Naive B cell (primary cell): ENCODE measurements at regions not wholly inside any gene's neighbourhood (a gene's known extent, or its start where the extent isn't known, plus 50 kb on each side); places are given as distances from the start of the nearest gene placed in this dataset.

Source experiments
- ATAC-seq, 2 donors: fragments of 150-1000 bp; cut with Tn5 transposase; 2 replicates each; pipeline ENCODE4 v1.10.0; 2021; ENCODE audit warnings: low read depth in 2 of 2, mild to moderate bottlenecking in 2 of 2, moderate library complexity in 2 of 2
- DNase-seq: peaks from one replicate; pipeline ENCODE4 v3.0.0; 2022
- H3K27ac Mint-ChIP-seq, 6 donors: one replicate each; pipeline ENCODE4 v1.8.0; 2020 to 2022; ENCODE audit warnings: mild to moderate bottlenecking in 6 of 6, mixed read lengths in 6 of 6, moderate library complexity in 5 of 6, inconsistent platforms in 2 of 6
- H3K27me3 Mint-ChIP-seq, 3 donors: one replicate each; pipeline ENCODE4 v1.8.0; 2021 to 2022; ENCODE audit warnings: mixed read lengths in 3 of 3, mild to moderate bottlenecking in 1 of 3
- H3K36me3 Mint-ChIP-seq, 2 donors: one replicate each; pipeline ENCODE4 v1.8.0; 2020 to 2022; ENCODE audit warnings: mixed read lengths in 2 of 2, inconsistent platforms in 1 of 2, mild to moderate bottlenecking in 1 of 2
- H3K4me1 Mint-ChIP-seq, 3 donors: one replicate each; pipeline ENCODE4 v1.8.0; 2020 to 2022; ENCODE audit warnings: mixed read lengths in 3 of 3, inconsistent platforms in 1 of 3, mild to moderate bottlenecking in 1 of 3, moderate library complexity in 1 of 3
- H3K4me3 Mint-ChIP-seq, 8 donors: one replicate each; pipeline ENCODE4 v1.8.0; 2020 to 2022; ENCODE audit warnings: mild to moderate bottlenecking in 8 of 8, mixed read lengths in 8 of 8, moderate library complexity in 8 of 8, inconsistent platforms in 2 of 8
- H3K9me3 Mint-ChIP-seq, 7 donors: one replicate each; pipeline ENCODE4 v1.8.0; 2020 to 2022; ENCODE audit warnings: mixed read lengths in 7 of 7, mild to moderate bottlenecking in 5 of 7, inconsistent platforms in 2 of 7, moderate library complexity in 1 of 7

DNA sequence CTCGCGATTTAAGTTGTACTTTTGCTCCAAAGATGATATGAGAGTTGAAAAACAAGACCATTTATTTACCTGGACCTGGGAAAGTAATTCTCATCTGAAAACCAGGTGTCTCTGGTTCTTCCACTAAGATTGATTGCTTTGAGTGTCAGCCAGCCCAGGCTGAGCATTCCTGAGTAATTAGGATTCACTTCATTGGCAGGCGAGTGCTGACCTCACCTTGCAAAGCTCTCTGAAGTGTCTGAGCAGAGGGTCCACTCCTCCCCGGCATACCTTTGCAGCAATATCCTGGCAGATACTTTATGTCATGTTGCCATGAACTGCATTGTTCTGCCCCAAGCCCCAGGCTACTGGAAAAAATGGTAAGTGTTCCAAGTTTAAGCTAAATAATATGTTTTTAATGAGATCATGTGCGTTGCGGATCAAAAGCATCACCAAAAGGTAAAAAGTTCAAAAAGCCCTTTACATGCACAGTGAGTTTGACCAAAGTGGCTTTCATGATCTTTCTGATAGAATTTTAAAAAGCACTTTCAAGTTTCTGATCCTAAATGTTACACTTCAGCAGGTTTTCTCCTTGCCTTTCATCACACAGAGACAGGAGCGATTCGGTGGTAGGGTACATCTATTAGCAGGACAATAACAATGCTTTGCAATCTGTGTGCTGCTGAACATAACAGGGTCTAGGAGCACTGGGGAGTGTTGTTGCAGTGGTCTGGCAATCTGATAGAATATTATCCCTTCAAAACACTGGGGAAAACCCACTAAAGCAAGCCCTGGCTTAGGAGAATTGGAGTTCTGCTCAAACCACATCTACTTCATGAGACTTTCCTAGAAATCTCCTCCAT lies 127.8 kb upstream of the EEF1E1 start:
- no peak overlapping the region for H3K27ac Mint-ChIP-seq
- DNase-seq (no peak), ATAC-seq (no peak)
- H3K36me3 Mint-ChIP-seq: no peaks in the 10 kb centered on the region
- peaks cover 3 to 25% (median 18%) of the 10 kb centered on the region in 3 donors for H3K27me3 Mint-ChIP-seq
- H3K4me3 Mint-ChIP-seq: no peak overlapping the region
- H3K4me1 Mint-ChIP-seq: no peaks in the 10 kb centered on the region
- H3K9me3 Mint-ChIP-seq: no peaks in the 10 kb centered on the region

DNA sequence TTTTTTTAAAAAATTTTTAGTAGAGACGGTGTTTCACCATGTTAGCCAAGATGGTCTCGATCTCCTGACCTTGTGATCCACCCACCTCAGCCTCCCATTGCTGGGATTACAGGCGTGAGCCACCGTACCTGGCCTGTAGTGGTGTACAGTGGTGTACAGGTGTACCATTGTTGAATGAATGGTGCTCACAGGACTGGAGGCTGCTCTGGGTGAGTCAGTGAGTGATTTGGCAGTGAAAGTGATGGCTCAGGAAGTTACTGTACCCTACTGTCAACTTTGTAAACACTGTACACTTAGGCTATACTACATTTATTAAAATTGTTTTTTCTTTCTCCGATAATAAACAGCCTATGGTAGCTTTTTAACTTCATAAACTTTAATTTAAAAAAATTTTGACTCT lies 122.8 kb upstream of the EEF1E1 start:
- H3K36me3 Mint-ChIP-seq: no peaks in the 10 kb centered on the region
- DNase-seq: no peak
- no peak for ATAC-seq
- H3K27me3 Mint-ChIP-seq: peaks cover 5 to 19% (median 12%) of the 10 kb centered on the region in 3 donors
- H3K4me1 Mint-ChIP-seq: no peaks in the 10 kb centered on the region
- H3K4me3 Mint-ChIP-seq: no peak overlapping the region
- no peak overlapping the region for H3K27ac Mint-ChIP-seq
- H3K9me3 Mint-ChIP-seq: peaks cover 0 to 4% (median 0%) of the 10 kb centered on the region in 7 donors

DNA sequence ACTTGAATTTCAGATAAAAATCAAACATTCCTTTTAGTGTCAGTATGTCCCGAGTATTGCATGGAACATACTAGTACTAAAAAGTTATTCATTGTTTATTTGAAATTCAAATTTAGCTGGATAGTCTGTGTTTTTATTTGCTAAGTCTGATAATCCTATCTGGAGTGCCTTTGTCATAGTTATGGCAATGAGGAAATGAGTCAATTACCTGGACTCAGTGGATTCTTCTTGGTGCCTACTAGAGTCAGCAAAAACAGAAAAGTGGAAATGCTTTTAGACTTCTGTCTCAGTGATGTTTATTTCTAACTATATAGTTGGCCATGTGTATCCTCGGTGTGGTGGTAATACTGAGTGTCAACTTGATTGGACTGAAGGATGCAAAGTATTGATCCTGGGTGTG lies 121.3 kb upstream of the EEF1E1 start:
- Mint-ChIP-seq H3K4me3 (no peak overlapping the region), H3K36me3 (no peaks in the 10 kb centered on the region), H3K27ac (no peak overlapping the region), H3K27me3 (peaks cover 5 to 10% (median 6%) of the 10 kb centered on the region in 3 donors), H3K4me1 (no peaks in the 10 kb centered on the region), H3K9me3 (peaks cover 0 to 4% (median 0%) of the 10 kb centered on the region in 7 donors)
- no peak for ATAC-seq
- no peak for DNase-seq

- peak in 1 of 2 donors; percentile 46 for ATAC-seq
- Mint-ChIP-seq H3K4me1 (no peaks in the 10 kb centered on the region), H3K27ac (no peak overlapping the region), H3K9me3 (peaks cover 0 to 4% (median 0%) of the 10 kb centered on the region in 7 donors), H3K27me3 (peaks cover 14 to 19% (median 19%) of the 10 kb centered on the region in 3 donors), H3K36me3 (no peaks in the 10 kb centered on the region), H3K4me3 (no peak overlapping the region)
- peak; percentile 5 for DNase-seq
These were observed 117.1 kb upstream of the EEF1E1 start for GRCh38 chr6:8219352-8219943.

- ATAC-seq (no peak), DNase-seq (no peak)
- no peaks in the 10 kb centered on the region for H3K36me3 Mint-ChIP-seq
These were observed 116.5 kb upstream of the EEF1E1 start for GRCh38 chr6:8218861-8219260.

DNA sequence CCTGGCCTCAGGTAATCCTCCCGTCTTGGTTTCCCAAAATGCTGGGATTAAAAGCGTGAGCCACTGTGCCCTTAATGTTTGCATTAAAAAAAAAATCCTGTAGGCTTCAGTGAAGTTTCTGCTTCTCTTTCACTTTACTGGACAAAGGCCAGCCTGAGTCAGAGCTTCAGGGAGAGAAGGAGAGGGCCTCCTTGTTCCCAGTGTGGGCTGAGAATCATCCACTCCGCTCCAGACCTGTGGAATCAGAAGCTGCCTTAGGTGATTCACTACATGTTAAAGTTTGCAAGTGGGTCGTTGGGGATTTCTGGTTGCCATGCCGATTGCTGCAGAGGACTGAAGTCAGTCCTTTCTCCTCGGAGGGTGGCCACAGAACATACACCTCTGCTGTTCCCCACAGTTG lies 113.3 kb upstream of the EEF1E1 start:
- ATAC-seq (no peak), DNase-seq (no peak)
- no peak overlapping the region for H3K4me3 Mint-ChIP-seq
- peaks cover 15 to 27% (median 23%) of the 10 kb centered on the region in 3 donors for H3K27me3 Mint-ChIP-seq
- H3K9me3 Mint-ChIP-seq: no peaks in the 10 kb centered on the region
- H3K27ac Mint-ChIP-seq: no peak overlapping the region
- no peaks in the 10 kb centered on the region for H3K36me3 Mint-ChIP-seq
- no peaks in the 10 kb centered on the region for H3K4me1 Mint-ChIP-seq

More at GRCh38 chr6:8218861-8219260, 116.5 kb upstream of the EEF1E1 start:
- no peak overlapping the region for H3K4me3 Mint-ChIP-seq
- peaks cover 14 to 19% (median 19%) of the 10 kb centered on the region in 3 donors for H3K27me3 Mint-ChIP-seq
- H3K27ac Mint-ChIP-seq: no peak overlapping the region
- H3K9me3 Mint-ChIP-seq: peaks cover 0 to 4% (median 0%) of the 10 kb centered on the region in 7 donors
- H3K4me1 Mint-ChIP-seq: no peaks in the 10 kb centered on the region

GRCh38 chr6:8213995-8214394 lies 111.6 kb upstream of the EEF1E1 start:
- no peaks in the 10 kb centered on the region for H3K9me3 Mint-ChIP-seq
- no peak overlapping the region for H3K4me3 Mint-ChIP-seq
- ATAC-seq (no peak), DNase-seq (no peak)
- H3K27me3 Mint-ChIP-seq: peaks cover 14 to 34% (median 26%) of the 10 kb centered on the region in 3 donors
- no peaks in the 10 kb centered on the region for H3K36me3 Mint-ChIP-seq
- no peak overlapping the region for H3K27ac Mint-ChIP-seq
- H3K4me1 Mint-ChIP-seq: no peaks in the 10 kb centered on the region

GRCh38 chr6:8212720-8213434 lies 110.5 kb upstream of the EEF1E1 start:
- Mint-ChIP-seq H3K36me3 (no peaks in the 10 kb centered on the region), H3K4me1 (no peaks in the 10 kb centered on the region)
- no peak for DNase-seq

GRCh38 chr6:8207869-8208191 lies 105.5 kb upstream of the EEF1E1 start:
- Mint-ChIP-seq H3K4me1 (no peaks in the 10 kb centered on the region), H3K36me3 (no peaks in the 10 kb centered on the region), H3K27me3 (peaks cover 14 to 47% (median 32%) of the 10 kb centered on the region in 3 donors), H3K27ac (no peak overlapping the region), H3K4me3 (no peak overlapping the region), H3K9me3 (no peaks in the 10 kb centered on the region)
- DNase-seq: no peak
- no peak for ATAC-seq

More at GRCh38 chr6:8212720-8213434, 110.5 kb upstream of the EEF1E1 start:
- Mint-ChIP-seq H3K27ac (no peak overlapping the region), H3K4me3 (no peak overlapping the region), H3K9me3 (no peaks in the 10 kb centered on the region), H3K27me3 (peaks cover 11 to 37% (median 26%) of the 10 kb centered on the region in 3 donors)
- ATAC-seq: no peak

GRCh38 chr6:8207191-8207868 lies 105.0 kb upstream of the EEF1E1 start:
- no peaks in the 10 kb centered on the region for H3K36me3 Mint-ChIP-seq
- H3K9me3 Mint-ChIP-seq: no peaks in the 10 kb centered on the region
- no peaks in the 10 kb centered on the region for H3K4me1 Mint-ChIP-seq
- peaks cover 14 to 47% (median 32%) of the 10 kb centered on the region in 3 donors for H3K27me3 Mint-ChIP-seq
- no peak overlapping the region for H3K4me3 Mint-ChIP-seq
- ATAC-seq (no peak), DNase-seq (no peak)
- H3K27ac Mint-ChIP-seq: no peak overlapping the region

- Mint-ChIP-seq H3K4me1 (no peaks in the 10 kb centered on the region), H3K9me3 (peaks cover 0 to 2% (median 0%) of the 10 kb centered on the region in 7 donors), H3K27ac (no peak overlapping the region), H3K4me3 (no peak overlapping the region), H3K27me3 (peaks cover 31 to 43% (median 35%) of the 10 kb centered on the region in 3 donors), H3K36me3 (no peaks in the 10 kb centered on the region)
- DNase-seq (no peak), ATAC-seq (no peak)
These were observed 101.0 kb upstream of the EEF1E1 start for GRCh38 chr6:8203337-8203736.

DNA sequence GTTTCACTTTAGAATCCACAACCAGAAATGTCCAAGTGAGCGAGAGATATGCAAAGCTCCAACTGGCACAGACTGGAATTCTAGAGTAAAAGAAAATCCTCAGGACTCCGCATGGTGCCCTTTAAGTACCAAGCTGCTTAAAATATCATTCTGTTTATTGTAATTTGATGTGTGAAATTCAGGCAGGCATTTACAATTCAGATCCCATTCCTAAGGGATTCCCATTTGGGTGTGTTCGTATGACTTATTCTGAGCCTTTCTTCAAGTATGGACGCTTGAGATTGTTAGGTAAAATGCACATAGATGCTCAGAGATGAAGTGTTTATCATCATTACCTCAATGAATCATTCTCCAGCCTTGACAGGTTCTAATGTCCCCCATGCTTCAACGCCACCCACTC lies 99.3 kb upstream of the EEF1E1 start:
- Mint-ChIP-seq H3K36me3 (no peaks in the 10 kb centered on the region), H3K9me3 (peaks cover 0 to 8% (median 0%) of the 10 kb centered on the region in 7 donors), H3K4me1 (no peaks in the 10 kb centered on the region), H3K4me3 (no peak overlapping the region), H3K27me3 (peaks cover 34 to 48% (median 37%) of the 10 kb centered on the region in 3 donors), H3K27ac (no peak overlapping the region)
- no peak for DNase-seq
- no peak for ATAC-seq

DNA sequence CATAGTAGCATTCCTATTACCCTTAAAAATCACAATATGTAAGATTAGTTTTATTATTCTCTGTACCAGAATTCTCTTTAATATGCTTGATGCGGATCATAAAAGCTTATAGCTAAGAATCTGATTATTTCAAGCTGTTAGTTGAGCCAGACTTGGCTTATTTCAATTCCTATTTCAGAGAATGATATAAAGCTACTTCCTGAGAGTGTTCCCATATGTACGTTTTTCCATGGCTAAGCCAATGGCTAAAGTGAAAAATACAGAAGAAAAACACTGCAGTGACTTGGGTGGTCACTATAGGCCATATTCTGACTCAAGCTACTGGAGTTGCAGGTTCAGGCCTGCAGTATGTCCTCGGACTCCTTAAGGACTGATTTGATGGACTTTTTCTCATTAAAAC lies 97.9 kb upstream of the EEF1E1 start:
- Mint-ChIP-seq H3K9me3 (peaks cover 0 to 8% (median 0%) of the 10 kb centered on the region in 7 donors), H3K36me3 (no peaks in the 10 kb centered on the region), H3K27ac (no peak overlapping the region), H3K27me3 (peaks cover 33 to 39% (median 34%) of the 10 kb centered on the region in 3 donors), H3K4me1 (no peaks in the 10 kb centered on the region), H3K4me3 (no peak overlapping the region)
- ATAC-seq: no peak
- DNase-seq: no peak
